ENCODE measurements at regions not wholly inside any gene's neighbourhood (a gene's known extent, or its start where the extent isn't known, plus 50 kb on each side); places are given as distances from the start of the nearest gene placed in this dataset.
"Not testable (repeated sequence)": the region's sequence is repeated elsewhere in the genome, so short reads cannot be mapped to it uniquely, and the experiment has no call there.

DNA sequence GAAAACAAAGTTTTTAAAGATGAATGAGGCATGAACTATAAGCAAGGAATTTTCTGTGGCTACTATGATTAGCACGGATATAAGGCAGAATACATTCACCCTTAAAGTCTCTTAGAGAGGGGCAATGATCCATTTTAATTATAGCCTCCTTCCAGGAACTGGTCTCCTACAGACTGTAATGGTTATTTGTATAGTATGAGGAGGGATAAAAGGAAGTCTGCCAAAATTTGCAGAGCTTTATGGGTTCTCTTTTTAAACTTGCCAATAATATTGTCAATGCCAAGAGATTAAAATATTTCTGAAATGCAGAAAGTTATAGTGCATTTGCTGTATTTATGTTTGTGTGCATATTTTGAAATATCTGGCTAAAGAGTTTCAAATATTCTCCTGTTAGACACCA, 271.4 kb upstream of the LUZP2 start:
- DNase-seq: no peak

DNA sequence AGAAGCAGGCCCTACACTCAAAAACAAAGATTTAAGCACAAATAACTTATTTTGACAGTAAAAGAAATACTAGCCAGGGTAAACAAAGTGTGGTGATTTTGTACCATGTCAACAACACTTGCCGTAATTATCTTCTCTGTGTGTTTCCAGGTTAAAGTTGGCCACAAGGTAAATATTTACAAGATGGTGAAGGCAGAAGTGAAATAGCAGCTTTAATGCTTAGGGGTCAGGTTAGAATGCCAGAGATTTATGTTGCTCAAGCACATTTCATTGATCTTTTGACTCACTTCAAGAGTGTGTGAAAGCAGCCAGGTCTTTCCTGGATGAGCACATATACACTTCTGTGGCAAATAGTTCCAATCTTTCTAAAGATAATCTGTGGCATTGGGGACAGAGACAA, 270.2 kb upstream of the LUZP2 start:
- DNase-seq: no peak

- DNase-seq: no peak
Measured at GRCh38 chr11:24233041-24233440, 263.8 kb upstream of the LUZP2 start.

GRCh38 chr11:24234822-24235508, 261.9 kb upstream of the LUZP2 start:
- DNase-seq: no peak

- DNase-seq: no peak
Measured at GRCh38 chr11:24238771-24239645, 257.8 kb upstream of the LUZP2 start.

GRCh38 chr11:24239930-24240329, 256.9 kb upstream of the LUZP2 start:
- no peak for DNase-seq

GRCh38 chr11:24240496-24241175, 256.2 kb upstream of the LUZP2 start:
- DNase-seq: no peak

- DNase-seq: no peak
Measured at GRCh38 chr11:24246715-24247114, 250.1 kb upstream of the LUZP2 start.

DNA sequence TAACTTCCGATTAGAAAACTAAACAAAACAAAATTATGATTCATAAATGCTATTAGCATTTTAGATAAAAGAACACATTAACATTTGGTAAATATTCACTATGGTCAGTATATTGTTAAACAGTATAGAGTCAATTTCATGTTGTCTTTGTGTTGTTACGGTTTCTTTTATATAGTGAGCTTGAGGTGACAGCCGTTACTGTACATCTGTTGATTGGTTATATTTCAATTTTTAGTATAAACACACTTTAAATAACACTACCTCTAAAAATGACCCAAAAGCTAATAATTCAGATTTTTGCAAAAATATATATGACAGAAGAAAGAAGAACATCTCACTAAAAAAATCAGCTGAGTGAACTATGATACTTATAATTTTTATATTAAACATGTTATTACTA, 249.0 kb upstream of the LUZP2 start:
- no peak for DNase-seq

DNA sequence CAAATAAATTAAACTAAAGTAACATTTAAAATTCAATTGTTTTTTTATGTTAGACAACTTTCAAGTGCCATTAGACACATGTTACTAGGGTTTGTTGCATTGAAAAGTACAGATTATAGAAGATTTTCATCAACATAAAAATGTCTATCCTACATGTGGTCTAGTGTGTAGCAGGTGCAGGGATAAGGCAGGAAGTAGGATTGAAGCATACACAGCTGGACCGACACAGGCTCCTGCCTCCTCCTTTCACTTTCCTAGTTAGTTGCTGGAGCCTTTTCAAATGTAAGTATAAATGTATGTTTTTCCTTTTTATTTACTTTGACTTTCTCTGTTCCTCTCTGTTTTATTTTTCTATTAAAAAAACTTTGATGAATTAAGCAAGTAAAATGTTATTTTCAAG, 246.9 kb upstream of the LUZP2 start:
- DNase-seq: no peak

GRCh38 chr11:24253237-24253760, 243.6 kb upstream of the LUZP2 start:
- DNase-seq: no peak

- no peak for DNase-seq
Measured at GRCh38 chr11:24264868-24265267, 232.0 kb upstream of the LUZP2 start.

- no peak for DNase-seq
Measured at GRCh38 chr11:24267014-24267413, 229.8 kb upstream of the LUZP2 start.

GRCh38 chr11:24271798-24272197, 225.1 kb upstream of the LUZP2 start:
- DNase-seq: no peak

- DNase-seq: not testable (repeated sequence)
Measured at GRCh38 chr11:24274214-24274781, 222.6 kb upstream of the LUZP2 start.

- no peak for DNase-seq
Measured at GRCh38 chr11:24286238-24286637, 210.6 kb upstream of the LUZP2 start.

DNA sequence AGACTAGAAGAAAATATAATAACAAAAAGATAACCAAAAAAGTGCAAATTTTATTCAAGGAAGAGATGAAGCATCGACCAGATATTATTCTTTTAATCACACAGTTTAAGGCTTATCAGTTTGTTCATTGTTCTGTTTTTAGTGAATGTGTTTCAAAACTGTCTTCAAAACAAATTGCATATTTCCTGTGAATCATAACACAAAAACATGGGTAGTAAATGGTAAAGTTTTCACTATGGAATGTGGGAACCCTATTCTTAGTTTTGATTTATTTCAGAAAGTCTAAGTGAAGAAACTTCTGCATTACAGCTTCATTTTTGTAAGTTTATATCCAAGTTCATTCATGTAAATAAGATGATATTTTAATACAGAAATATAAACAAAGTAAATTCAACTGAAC, 207.6 kb upstream of the LUZP2 start:
- no peak for DNase-seq

GRCh38 chr11:24293964-24294363, 202.9 kb upstream of the LUZP2 start:
- no peak for DNase-seq

- DNase-seq: no peak
Measured at GRCh38 chr11:24295360-24295759, 201.5 kb upstream of the LUZP2 start.

DNA sequence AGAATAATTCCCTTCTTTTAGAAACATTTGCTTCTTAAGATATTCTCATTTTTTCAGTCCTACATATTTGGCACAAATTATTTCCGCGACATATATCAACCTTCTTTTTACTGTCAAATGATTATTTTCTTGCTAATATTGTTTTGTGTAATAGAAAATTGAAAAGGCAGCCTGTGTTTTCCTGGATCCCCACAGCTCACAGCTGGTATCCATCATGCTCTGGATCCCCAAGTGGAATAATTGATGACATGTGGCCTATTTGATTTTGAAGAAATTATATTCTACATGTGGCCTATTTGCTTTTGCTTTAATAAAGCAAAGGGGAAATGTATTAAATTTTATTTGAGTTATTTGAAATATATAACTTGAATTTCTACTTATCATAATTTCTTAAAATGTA, 199.4 kb upstream of the LUZP2 start:
- DNase-seq: no peak

GRCh38 chr11:24298146-24298545, 198.7 kb upstream of the LUZP2 start:
- DNase-seq: no peak

- DNase-seq: no peak
Measured at GRCh38 chr11:24311974-24312373, 184.9 kb upstream of the LUZP2 start.
